Suprapubic skin (tissue), 4 donors: ENCODE measurements at regions not wholly inside any gene's neighbourhood (a gene's known extent, or its start where the extent isn't known, plus 50 kb on each side); places are given as distances from the start of the nearest gene placed in this dataset.

Experiments
- DNase-seq, 2 donors: peaks; one replicate each; pipeline ENCODE4 v3.0.0-alpha.2; 2019; ENCODE audit warnings: low spot score in 2 of 2
- H3K27ac ChIP-seq: fragments of 200-600 bp; sonication (generic); one replicate; pipeline ENCODE4 v1.5.1; 2019
- H3K27me3 ChIP-seq: fragments of 200-600 bp; sonication (generic); one replicate; pipeline ENCODE4 v1.5.1; 2019
- H3K36me3 ChIP-seq: fragments of 200-600 bp; sonication (generic); one replicate; pipeline ENCODE4 v1.5.1; 2019
- H3K4me1 ChIP-seq: fragments of 200-600 bp; sonication (generic); one replicate; pipeline ENCODE4 v1.5.1; 2019
- H3K4me3 ChIP-seq: fragments of 200-600 bp; sonication (generic); one replicate; pipeline ENCODE4 v1.5.1; 2019; ENCODE audit warnings: mild to moderate bottlenecking
- H3K9me3 ChIP-seq: fragments of 200-600 bp; sonication (generic); one replicate; pipeline ENCODE4 v1.5.1; 2019
- EP300 ChIP-seq: sonication (generic); formaldehyde crosslinking; IDR thresholded peaks from one replicate; pipeline ENCODE4 v1.6.1; 2017; ENCODE audit warnings: antibody characterized with exemption
- POLR2A ChIP-seq, 2 donors: fragments of 450-650 bp; IDR thresholded peaks; one replicate each; pipeline ENCODE4 v1.6.1; 2017; ENCODE audit warnings: antibody characterized with exemption in 2 of 2, mild to moderate bottlenecking in 2 of 2, moderate library complexity in 2 of 2
- POLR2AphosphoS5 ChIP-seq, 3 donors: sonication (generic); formaldehyde crosslinking; IDR thresholded peaks; one replicate each; pipeline ENCODE4 v1.6.1; 2017; ENCODE audit warnings: antibody characterized with exemption in 3 of 3
- WGBS: methylation state at CpG from one replicate; pipeline ENCODE4 v1.1.5; 2018; 5-methylcytosine and 5-hydroxymethylcytosine counted together
- TF ChIP-seq, protein P1 (sequence below), 2 donors: fragments of 200-600 bp in 1 of 2; fragments of 450-650 bp in 1 of 2; sonication (generic) in 1 of 2; IDR thresholded peaks; one replicate each; pipeline ENCODE4 v1.5.1; 2016 to 2019; ENCODE audit warnings: antibody characterized with exemption in 2 of 2, mild to moderate bottlenecking in 1 of 2, moderate library complexity in 1 of 2

DNA sequence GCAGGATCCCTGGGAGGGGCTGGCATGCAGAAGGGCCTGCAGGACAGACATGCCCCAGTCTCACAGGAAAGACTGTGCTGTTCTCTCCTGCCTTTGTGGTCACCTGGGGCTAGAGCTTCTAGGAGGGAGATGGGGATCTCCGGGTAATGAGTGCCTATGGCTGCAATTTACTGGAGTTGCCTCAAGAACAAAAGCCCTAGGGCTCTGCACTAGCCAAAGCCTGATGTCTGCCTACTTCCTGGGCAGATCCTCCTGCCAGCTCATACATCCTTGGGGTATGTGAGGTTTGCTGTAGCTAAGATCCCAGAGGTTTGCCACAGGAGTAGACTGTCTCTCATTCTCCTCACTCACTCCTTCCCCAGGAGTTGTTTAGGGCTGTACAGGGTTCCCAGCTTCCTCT, 106.9 kb upstream of the PPFIA2 start:
- no peaks in the 10 kb centered on the region for H3K4me1 ChIP-seq
- no peak overlapping the region for H3K27ac ChIP-seq
- TF ChIP-seq POLR2AphosphoS5 (IDR thresholded peaks at IDR 0.05) (no peak), POLR2A (IDR thresholded peaks at IDR 0.05) (no peak), EP300 (no peak)
- TF ChIP-seq, protein P1, sequence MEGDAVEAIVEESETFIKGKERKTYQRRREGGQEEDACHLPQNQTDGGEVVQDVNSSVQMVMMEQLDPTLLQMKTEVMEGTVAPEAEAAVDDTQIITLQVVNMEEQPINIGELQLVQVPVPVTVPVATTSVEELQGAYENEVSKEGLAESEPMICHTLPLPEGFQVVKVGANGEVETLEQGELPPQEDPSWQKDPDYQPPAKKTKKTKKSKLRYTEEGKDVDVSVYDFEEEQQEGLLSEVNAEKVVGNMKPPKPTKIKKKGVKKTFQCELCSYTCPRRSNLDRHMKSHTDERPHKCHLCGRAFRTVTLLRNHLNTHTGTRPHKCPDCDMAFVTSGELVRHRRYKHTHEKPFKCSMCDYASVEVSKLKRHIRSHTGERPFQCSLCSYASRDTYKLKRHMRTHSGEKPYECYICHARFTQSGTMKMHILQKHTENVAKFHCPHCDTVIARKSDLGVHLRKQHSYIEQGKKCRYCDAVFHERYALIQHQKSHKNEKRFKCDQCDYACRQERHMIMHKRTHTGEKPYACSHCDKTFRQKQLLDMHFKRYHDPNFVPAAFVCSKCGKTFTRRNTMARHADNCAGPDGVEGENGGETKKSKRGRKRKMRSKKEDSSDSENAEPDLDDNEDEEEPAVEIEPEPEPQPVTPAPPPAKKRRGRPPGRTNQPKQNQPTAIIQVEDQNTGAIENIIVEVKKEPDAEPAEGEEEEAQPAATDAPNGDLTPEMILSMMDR (IDR thresholded peaks at IDR 0.05) = no peak
- no peak for DNase-seq
- H3K36me3 ChIP-seq = no peaks in the 10 kb centered on the region
- H3K27me3 ChIP-seq = no peaks in the 10 kb centered on the region
- no peaks in the 10 kb centered on the region for H3K9me3 ChIP-seq
- H3K4me3 ChIP-seq = no peak overlapping the region
- WGBS = no CpG with 5 or more reads among the region's 1 CpG

DNA sequence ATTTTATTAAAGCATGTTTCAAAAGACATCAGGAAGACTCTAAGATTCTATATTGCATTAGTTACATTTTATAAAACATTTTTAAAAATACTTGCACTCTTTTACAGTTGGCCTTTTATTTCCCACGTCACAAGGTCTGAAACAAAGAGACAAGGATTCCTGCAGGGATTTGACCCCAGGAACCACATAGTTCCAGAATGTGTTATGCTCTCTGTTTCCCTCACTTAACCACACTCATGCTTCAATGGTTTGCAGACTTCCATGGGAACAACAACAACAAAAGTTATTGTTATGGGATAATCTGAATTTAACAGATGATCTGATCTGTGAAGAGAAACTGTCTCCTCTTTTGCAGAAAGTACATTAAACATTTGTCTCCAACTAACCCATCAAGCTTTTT, 104.3 kb upstream of the PPFIA2 start:
- H3K27ac ChIP-seq = no peak overlapping the region
- WGBS = 61% methylated on average over 1 of the region's 1 CpG
- H3K4me1 ChIP-seq = no peaks in the 10 kb centered on the region
- H3K36me3 ChIP-seq = no peaks in the 10 kb centered on the region
- no peak overlapping the region for H3K4me3 ChIP-seq
- H3K27me3 ChIP-seq = no peaks in the 10 kb centered on the region
- no peaks in the 10 kb centered on the region for H3K9me3 ChIP-seq
- no peak for TF ChIP-seq EP300
- no peak for TF ChIP-seq POLR2A (IDR thresholded peaks at IDR 0.05)
- no peak for TF ChIP-seq POLR2AphosphoS5 (IDR thresholded peaks at IDR 0.05)
- TF ChIP-seq, protein P1 (IDR thresholded peaks at IDR 0.05) = no peak
- no peak for DNase-seq

DNA sequence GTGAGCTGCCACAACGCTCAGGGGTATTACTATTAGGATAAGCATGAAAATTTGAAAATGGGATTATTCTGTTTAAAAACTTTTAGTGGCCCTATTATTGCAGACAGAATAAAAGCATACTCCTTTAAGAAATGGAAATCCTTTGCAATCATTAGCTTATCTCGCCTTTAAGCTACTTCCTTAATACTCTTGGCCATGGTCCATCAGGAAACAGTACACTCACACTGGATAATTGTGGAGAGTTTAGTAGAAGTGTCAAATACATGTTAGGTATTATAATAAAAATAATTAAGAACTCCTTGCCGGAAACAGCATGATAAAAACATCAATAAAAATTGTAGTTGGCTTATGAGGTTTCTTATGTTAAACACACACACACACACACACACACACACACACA, 100.4 kb upstream of the PPFIA2 start:
- no peak overlapping the region for H3K27ac ChIP-seq
- H3K36me3 ChIP-seq = no peaks in the 10 kb centered on the region
- no peak overlapping the region for H3K4me3 ChIP-seq
- no peaks in the 10 kb centered on the region for H3K4me1 ChIP-seq
- TF ChIP-seq EP300 (no peak), POLR2AphosphoS5 (IDR thresholded peaks at IDR 0.05) (no peak)
- 33% methylated on average over 3 of the region's 3 CpGs for WGBS
- no peaks in the 10 kb centered on the region for H3K27me3 ChIP-seq
- H3K9me3 ChIP-seq = no peaks in the 10 kb centered on the region
- DNase-seq = no peak

DNA sequence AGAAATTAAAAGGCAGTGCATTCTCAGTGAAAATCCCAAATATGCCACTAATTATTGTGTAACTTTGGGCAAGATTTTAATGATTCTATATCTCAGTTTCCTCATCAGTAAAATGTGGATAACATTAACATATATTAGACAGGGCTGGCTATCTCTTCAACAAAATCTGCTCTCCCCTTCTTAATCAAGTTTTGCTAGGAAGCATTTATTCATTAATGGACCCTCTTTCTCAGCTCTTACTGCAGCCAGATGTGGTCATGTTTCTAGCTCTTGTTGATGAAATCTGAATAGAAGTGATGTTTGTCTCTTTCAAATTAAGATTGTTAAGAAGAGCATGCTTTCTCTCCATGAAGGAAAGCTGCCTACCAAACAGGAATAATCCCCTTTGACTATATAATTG, 84.4 kb upstream of the PPFIA2 start:
- DNase-seq = no peak
- no peaks in the 10 kb centered on the region for H3K4me1 ChIP-seq
- H3K9me3 ChIP-seq = no peaks in the 10 kb centered on the region
- no peak overlapping the region for H3K4me3 ChIP-seq
- H3K27ac ChIP-seq = no peak overlapping the region
- H3K27me3 ChIP-seq = no peaks in the 10 kb centered on the region
- TF ChIP-seq EP300 = no peak
- no peaks in the 10 kb centered on the region for H3K36me3 ChIP-seq

DNA sequence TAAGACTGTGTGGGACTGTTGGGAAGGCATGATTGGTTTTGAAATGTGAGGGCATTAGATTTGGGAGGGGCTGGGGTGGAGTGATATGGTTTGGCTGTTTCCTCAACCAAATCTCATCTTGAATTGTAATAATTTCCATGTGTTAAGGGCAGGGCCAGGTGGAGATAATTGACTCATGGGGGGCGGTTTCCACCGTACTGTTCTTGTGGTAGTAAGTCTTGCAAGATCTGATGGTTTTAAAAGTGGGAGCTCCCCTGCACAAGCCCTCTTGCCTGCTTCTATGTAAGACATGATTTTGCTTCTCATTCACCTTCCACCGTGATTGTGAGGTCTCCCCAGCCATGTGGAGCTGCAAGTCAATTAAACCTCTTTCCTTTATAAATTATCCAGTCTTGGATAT, 76.6 kb upstream of the PPFIA2 start:
- no peaks in the 10 kb centered on the region for H3K4me1 ChIP-seq
- H3K4me3 ChIP-seq = no peak overlapping the region
- H3K27me3 ChIP-seq = no peaks in the 10 kb centered on the region
- H3K9me3 ChIP-seq = no peaks in the 10 kb centered on the region
- no peaks in the 10 kb centered on the region for H3K36me3 ChIP-seq
- no peak overlapping the region for H3K27ac ChIP-seq
- no peak for DNase-seq
- 77% methylated on average over 3 of the region's 3 CpGs for WGBS
- no peak for TF ChIP-seq EP300
- TF ChIP-seq, protein P1 (IDR thresholded peaks at IDR 0.05) = no peak
- TF ChIP-seq POLR2A (IDR thresholded peaks at IDR 0.05) = no peak

DNA sequence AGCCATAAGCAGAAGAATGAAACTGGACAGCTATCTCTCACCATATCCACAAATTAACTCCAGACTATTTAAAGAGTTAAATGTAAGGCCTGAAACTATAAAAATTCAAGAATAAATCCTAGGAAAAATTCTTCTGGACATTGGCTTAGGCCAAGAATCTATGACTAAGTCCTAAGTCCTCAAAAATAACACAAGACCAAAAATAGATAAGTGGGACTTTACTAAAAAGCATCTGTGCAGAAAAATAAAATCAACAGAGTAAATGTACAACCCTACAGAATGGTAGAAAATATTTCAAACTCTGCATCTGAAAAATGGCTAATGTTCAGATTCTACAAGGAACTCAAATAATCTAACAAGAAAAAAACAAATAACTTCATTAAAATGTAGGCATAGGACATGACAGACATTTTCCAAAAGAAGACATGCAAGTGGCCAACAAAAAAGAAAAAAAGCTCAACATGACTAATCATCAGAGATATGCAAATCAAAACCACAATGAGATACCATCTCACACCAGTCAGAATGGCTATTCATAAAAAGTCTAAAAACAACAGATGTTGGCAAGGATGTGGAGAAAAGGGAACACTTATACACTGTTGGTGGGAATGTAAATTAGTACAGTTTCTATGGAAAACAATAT, 61.0 kb upstream of the PPFIA2 start:
- no peak for TF ChIP-seq POLR2A (IDR thresholded peaks at IDR 0.05)
- TF ChIP-seq POLR2AphosphoS5 (IDR thresholded peaks at IDR 0.05) = no peak
- TF ChIP-seq EP300 = no peak
- TF ChIP-seq, protein P1 (IDR thresholded peaks at IDR 0.05) = no peak
- no peak overlapping the region for H3K4me3 ChIP-seq
- H3K9me3 ChIP-seq = no peaks in the 10 kb centered on the region
- H3K27ac ChIP-seq = no peak overlapping the region
- no peak for DNase-seq
- H3K4me1 ChIP-seq = no peaks in the 10 kb centered on the region
- H3K36me3 ChIP-seq = no peaks in the 10 kb centered on the region
- no peaks in the 10 kb centered on the region for H3K27me3 ChIP-seq
